GM23338 (cell line): ENCODE measurements at regions not wholly inside any gene's neighbourhood (a gene's known extent, or its start where the extent isn't known, plus 50 kb on each side); places are given as distances from the start of the nearest gene placed in this dataset.

ENCODE experiments used
- ATAC-seq: fragments of 200-7000 bp; cut with Tn5 transposase; 3 replicates; pipeline ENCODE4 v1.9.1; 2020
- DNase-seq: peaks from one replicate; pipeline ENCODE4 v3.0.0-alpha.2; 2015; ENCODE audit warnings: low spot score
- H2AFZ ChIP-seq: fragments of 200-600 bp; sonication (generic); 2 replicates; pipeline ENCODE4 v1.8.0; 2016; ENCODE audit warnings: antibody characterized with exemption, mild to moderate bottlenecking, moderate library complexity
- H3F3A ChIP-seq: fragments of 200-600 bp; sonication (generic); replicated peaks from 2 replicates; pipeline ENCODE4 v1.8.0; 2017; ENCODE audit warnings: antibody characterized with exemption, mixed run types, low read depth
- H3K27ac ChIP-seq: fragments of 200-600 bp; sonication (generic); 2 replicates; pipeline ENCODE4 v1.6.1; 2016; ENCODE audit warnings: low read depth
- H3K27me3 ChIP-seq: fragments of 200-600 bp; sonication (generic); 2 replicates; pipeline ENCODE4 v1.8.0; 2016; ENCODE audit warnings: mild to moderate bottlenecking, mixed run types, moderate library complexity; ENCODE audit not compliant: insufficient read depth
- H3K36me3 ChIP-seq: fragments of 200-600 bp; sonication (generic); 2 replicates; pipeline ENCODE4 v1.8.0; 2016; ENCODE audit warnings: mild to moderate bottlenecking; ENCODE audit not compliant: insufficient read depth
- H3K4me1 ChIP-seq: fragments of 200-600 bp; sonication (generic); 2 replicates; pipeline ENCODE4 v1.8.0; 2016; ENCODE audit warnings: mild to moderate bottlenecking, moderate library complexity; ENCODE audit not compliant: insufficient read depth
- H3K4me2 ChIP-seq: fragments of 200-600 bp; sonication (generic); 2 replicates; pipeline ENCODE4 v1.7.1; 2017; ENCODE audit warnings: mixed run types
- H3K4me3 ChIP-seq: fragments of 200-600 bp; sonication (generic); 2 replicates; pipeline ENCODE4 v1.6.1; 2016; ENCODE audit warnings: mixed run types
- H3K79me2 ChIP-seq: fragments of 200-600 bp; sonication (generic); replicated peaks from 2 replicates; pipeline ENCODE4 v1.8.0; 2017; ENCODE audit warnings: mild to moderate bottlenecking; ENCODE audit not compliant: insufficient read depth
- H3K9me2 ChIP-seq: fragments of 200-600 bp; sonication (generic); 2 replicates; pipeline ENCODE4 v1.8.0; 2017; ENCODE audit not compliant: insufficient read depth
- H4K20me1 ChIP-seq: fragments of 200-600 bp; sonication (generic); replicated peaks from 2 replicates; pipeline ENCODE4 v1.8.0; 2017; ENCODE audit warnings: mild to moderate bottlenecking; ENCODE audit not compliant: insufficient read depth
- H3K27ac Mint-ChIP-seq: 2 replicates; pipeline ENCODE4 v1.8.0; 2020; ENCODE audit warnings: inconsistent platforms, mild to moderate bottlenecking, moderate library complexity, mixed read lengths
- H3K27me3 Mint-ChIP-seq: 3 replicates; pipeline ENCODE4 v1.8.0; 2022; ENCODE audit warnings: low read depth, mild to moderate bottlenecking, moderate library complexity, mixed read lengths, inconsistent platforms; ENCODE audit not compliant: insufficient read depth, poor library complexity
- H3K36me3 Mint-ChIP-seq: 3 replicates; pipeline ENCODE4 v1.8.0; 2021; ENCODE audit warnings: low read depth, mild to moderate bottlenecking, inconsistent platforms, moderate library complexity, mixed read lengths
- H3K4me1 Mint-ChIP-seq: 3 replicates; pipeline ENCODE4 v1.8.0; 2020; ENCODE audit warnings: mild to moderate bottlenecking, inconsistent platforms, mixed read lengths
- H3K4me3 Mint-ChIP-seq: 3 replicates; pipeline ENCODE4 v1.8.0; 2021; ENCODE audit warnings: moderate library complexity, mild to moderate bottlenecking, inconsistent platforms, mixed read lengths
- H3K9me3 Mint-ChIP-seq: 3 replicates; pipeline ENCODE4 v1.8.0; 2020; ENCODE audit warnings: moderate library complexity, mild to moderate bottlenecking, inconsistent platforms, mixed read lengths
- CREB1 ChIP-seq: fragments of 250-450 bp; sonication (Bioruptor Pico); IDR thresholded peaks from 2 replicates; pipeline ENCODE4 v1.5.0; 2020; ENCODE audit warnings: low read depth, mild to moderate bottlenecking, moderate library complexity
- JUNB ChIP-seq: IDR thresholded peaks from one replicate; pipeline ENCODE4 v1.6.1; 2016; ENCODE audit warnings: antibody characterized with exemption; ENCODE audit not compliant: unreplicated experiment
- NANOG ChIP-seq: IDR thresholded peaks from 2 replicates; pipeline ENCODE4 v1.6.1; 2016; ENCODE audit warnings: antibody characterized with exemption, borderline replicate concordance
- POLR2AphosphoS5 ChIP-seq: IDR thresholded peaks from 2 replicates; pipeline ENCODE4 v1.6.1; 2016; ENCODE audit warnings: antibody characterized with exemption, low read depth
- REST ChIP-seq: IDR thresholded peaks from one replicate; pipeline ENCODE4 v1.6.1; 2018; ENCODE audit warnings: antibody characterized with exemption; ENCODE audit not compliant: unreplicated experiment
- ZNF331 ChIP-seq: fragments of 250-450 bp; sonication (Bioruptor Pico); IDR thresholded peaks from 2 replicates; pipeline ENCODE4 v1.5.0; 2020; ENCODE audit warnings: low read depth, mild to moderate bottlenecking, moderate library complexity
- ZNF462 ChIP-seq: fragments of 250-450 bp; sonication (Bioruptor Pico); IDR thresholded peaks from 2 replicates; pipeline ENCODE4 v1.5.0; 2020; ENCODE audit warnings: mild to moderate bottlenecking, moderate library complexity

- no peak for TF ChIP-seq ZNF462
- no peak for TF ChIP-seq JUNB
- no peak for TF ChIP-seq NANOG
- TF ChIP-seq POLR2AphosphoS5: no peak
- TF ChIP-seq ZNF331 (CRISPR knock-in tag): no peak
These were observed 327.8 kb upstream of the USP24 start (continued) for GRCh38 chr1:55542901-55543504.

- H3K9me2 ChIP-seq: peaks cover 5% of the 10 kb centered on the region; the same call in 1 of the 2 replicates
- no peaks in the 10 kb centered on the region for H3K36me3 Mint-ChIP-seq
- H3K27ac ChIP-seq: no peak overlapping the region
- H3K27ac Mint-ChIP-seq: no peak overlapping the region
- no peaks in the 10 kb centered on the region for H3K4me1 Mint-ChIP-seq
- H3K4me3 Mint-ChIP-seq: no peak overlapping the region
- no peaks in the 10 kb centered on the region for H3F3A ChIP-seq
- no peak overlapping the region for H3K4me2 ChIP-seq
- no peaks in the 10 kb centered on the region for H3K9me3 Mint-ChIP-seq
- H4K20me1 ChIP-seq: no peaks in the 10 kb centered on the region
- H3K4me1 ChIP-seq: no peaks in the 10 kb centered on the region
- ATAC-seq: no peak
- no peak overlapping the region for H3K4me3 ChIP-seq
- DNase-seq: no peak
- H3K36me3 ChIP-seq: no peaks in the 10 kb centered on the region
- no peaks in the 10 kb centered on the region for H3K79me2 ChIP-seq
- no peaks in the 10 kb centered on the region for H3K27me3 ChIP-seq
- no peak overlapping the region for H2AFZ ChIP-seq
- peaks cover 2% of the 10 kb centered on the region for H3K27me3 Mint-ChIP-seq
- TF ChIP-seq REST: no peak
- no peak for TF ChIP-seq CREB1 (CRISPR knock-in tag)
- no peak for TF ChIP-seq POLR2AphosphoS5
These were observed 326.1 kb upstream of the USP24 start for GRCh38 chr1:55541296-55541695.
